ENCODE measurements at regions not wholly inside any gene's neighbourhood (a gene's known extent, or its start where the extent isn't known, plus 50 kb on each side); places are given as distances from the start of the nearest gene placed in this dataset.

- TF ChIP-seq, protein P1, sequence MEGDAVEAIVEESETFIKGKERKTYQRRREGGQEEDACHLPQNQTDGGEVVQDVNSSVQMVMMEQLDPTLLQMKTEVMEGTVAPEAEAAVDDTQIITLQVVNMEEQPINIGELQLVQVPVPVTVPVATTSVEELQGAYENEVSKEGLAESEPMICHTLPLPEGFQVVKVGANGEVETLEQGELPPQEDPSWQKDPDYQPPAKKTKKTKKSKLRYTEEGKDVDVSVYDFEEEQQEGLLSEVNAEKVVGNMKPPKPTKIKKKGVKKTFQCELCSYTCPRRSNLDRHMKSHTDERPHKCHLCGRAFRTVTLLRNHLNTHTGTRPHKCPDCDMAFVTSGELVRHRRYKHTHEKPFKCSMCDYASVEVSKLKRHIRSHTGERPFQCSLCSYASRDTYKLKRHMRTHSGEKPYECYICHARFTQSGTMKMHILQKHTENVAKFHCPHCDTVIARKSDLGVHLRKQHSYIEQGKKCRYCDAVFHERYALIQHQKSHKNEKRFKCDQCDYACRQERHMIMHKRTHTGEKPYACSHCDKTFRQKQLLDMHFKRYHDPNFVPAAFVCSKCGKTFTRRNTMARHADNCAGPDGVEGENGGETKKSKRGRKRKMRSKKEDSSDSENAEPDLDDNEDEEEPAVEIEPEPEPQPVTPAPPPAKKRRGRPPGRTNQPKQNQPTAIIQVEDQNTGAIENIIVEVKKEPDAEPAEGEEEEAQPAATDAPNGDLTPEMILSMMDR (IDR thresholded peaks at IDR 0.05; ENCODE audit: unreplicated experiment): no peak
- Mint-ChIP-seq H3K4me1 (peaks cover 16% of the 10 kb centered on the region), H3K27ac (peak overlapping the region; percentile 44), H3K9me3 (peaks cover 29% of the 10 kb centered on the region), H3K36me3 (peaks cover 21% of the 10 kb centered on the region), H3K4me3 (no peak overlapping the region), H3K27me3 (ENCODE audit: low read depth) (no peaks in the 10 kb centered on the region)
- no peak for DNase-seq (ENCODE audit: low spot score in 2 of 2, unreplicated experiment in 2 of 2)
Observed at GRCh38 chr13:79919091-79919490, 421.8 kb downstream of the SPRY2 start.

- Mint-ChIP-seq H3K9me3 (peaks cover 25% of the 10 kb centered on the region), H3K4me1 (peaks cover 16% of the 10 kb centered on the region), H3K27ac (peak overlapping the region; percentile 44), H3K4me3 (no peak overlapping the region), H3K36me3 (peaks cover 19% of the 10 kb centered on the region), H3K27me3 (ENCODE audit: low read depth) (no peaks in the 10 kb centered on the region)
- DNase-seq (ENCODE audit: low spot score in 2 of 2, unreplicated experiment in 2 of 2): no peak
- TF ChIP-seq, protein P1 (IDR thresholded peaks at IDR 0.05; ENCODE audit: unreplicated experiment): no peak
Observed at GRCh38 chr13:79918620-79919019, 422.3 kb downstream of the SPRY2 start.

DNA sequence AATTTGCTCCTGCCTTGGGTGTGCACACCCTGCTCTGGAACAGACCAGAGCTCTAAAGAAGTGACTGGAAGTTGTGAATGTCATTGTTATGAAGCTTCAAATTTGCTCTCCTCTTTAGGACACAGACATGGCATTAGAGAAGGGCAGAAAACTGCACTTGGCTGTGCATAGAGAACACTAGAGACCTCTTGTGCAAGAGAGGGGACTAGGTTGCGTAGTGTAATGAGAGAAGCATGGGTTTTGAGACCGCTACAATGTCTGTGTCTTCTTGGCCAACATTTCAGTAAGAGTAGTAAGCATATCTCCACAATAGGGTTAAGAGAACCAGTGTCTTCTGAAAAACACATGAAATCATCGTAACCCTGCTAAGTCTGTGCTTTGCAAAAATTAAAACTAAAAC, 423.3 kb downstream of the SPRY2 start:
- peaks cover 2% of the 10 kb centered on the region for H3K27me3 Mint-ChIP-seq (ENCODE audit: low read depth)
- peaks cover 15% of the 10 kb centered on the region for H3K9me3 Mint-ChIP-seq
- H3K27ac Mint-ChIP-seq: no peak overlapping the region
- TF ChIP-seq, protein P1 (IDR thresholded peaks at IDR 0.05; ENCODE audit: unreplicated experiment): no peak
- H3K36me3 Mint-ChIP-seq: peaks cover 11% of the 10 kb centered on the region
- no peak for DNase-seq (ENCODE audit: low spot score in 2 of 2, unreplicated experiment in 2 of 2)
- no peak overlapping the region for H3K4me3 Mint-ChIP-seq
- H3K4me1 Mint-ChIP-seq: peaks cover 16% of the 10 kb centered on the region

- Mint-ChIP-seq H3K9me3 (no peaks in the 10 kb centered on the region), H3K27me3 (ENCODE audit: low read depth) (peaks cover 9% of the 10 kb centered on the region), H3K4me1 (peaks cover 24% of the 10 kb centered on the region), H3K36me3 (no peaks in the 10 kb centered on the region), H3K4me3 (no peak overlapping the region), H3K27ac (no peak overlapping the region)
- DNase-seq (ENCODE audit: low spot score in 2 of 2, unreplicated experiment in 2 of 2): no peak
- TF ChIP-seq, protein P1 (IDR thresholded peaks at IDR 0.05; ENCODE audit: unreplicated experiment): no peak
Observed at GRCh38 chr13:79915114-79915811, 425.7 kb downstream of the SPRY2 start.

DNA sequence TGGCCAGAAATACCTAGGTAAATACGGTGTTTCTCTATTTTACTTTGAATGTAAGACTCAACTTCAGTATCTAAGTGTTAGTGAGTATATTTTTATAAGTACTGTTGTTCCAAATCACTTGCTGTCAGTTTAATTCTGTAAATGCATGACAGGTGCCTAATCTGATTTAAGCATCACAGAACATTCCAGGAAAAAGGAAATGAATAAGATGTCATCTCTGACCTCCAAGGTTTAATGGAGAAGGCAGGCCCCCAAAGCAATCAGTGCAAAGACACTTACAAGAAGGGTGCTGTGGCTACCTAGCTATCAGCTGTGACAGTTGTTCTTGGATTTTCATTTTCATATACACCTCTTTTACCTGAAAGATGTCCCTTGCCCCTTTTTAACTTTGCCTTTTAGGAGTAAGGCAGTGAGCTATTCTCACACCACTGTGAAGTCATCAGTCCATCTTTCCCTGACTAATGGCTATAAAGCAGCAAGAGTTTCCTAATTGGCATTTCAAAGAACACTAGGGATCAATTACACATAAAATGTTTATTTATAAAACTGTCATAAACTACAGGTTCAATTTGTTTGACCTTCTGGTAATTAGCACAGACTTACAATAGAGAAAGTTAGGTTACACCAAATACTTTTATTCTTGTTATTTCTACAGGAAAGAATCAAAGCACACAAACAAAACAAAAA, 427.6 kb downstream of the SPRY2 start:
- Mint-ChIP-seq H3K36me3 (no peaks in the 10 kb centered on the region), H3K4me3 (no peak overlapping the region), H3K9me3 (no peaks in the 10 kb centered on the region), H3K27me3 (ENCODE audit: low read depth) (peaks cover 9% of the 10 kb centered on the region), H3K4me1 (peaks cover 16% of the 10 kb centered on the region), H3K27ac (no peak overlapping the region)
- TF ChIP-seq, protein P1 (IDR thresholded peaks at IDR 0.05; ENCODE audit: unreplicated experiment): no peak
- no peak for DNase-seq (ENCODE audit: low spot score in 2 of 2, unreplicated experiment in 2 of 2)
